Erythroblast (primary cell): ENCODE measurements at regions not wholly inside any gene's neighbourhood (a gene's known extent, or its start where the extent isn't known, plus 50 kb on each side); places are given as distances from the start of the nearest gene placed in this dataset.

Experiments
- GATA1 ChIP-seq: IDR thresholded peaks from 2 replicates; pipeline ENCODE4 v1.6.1; 2011; ENCODE audit warnings: low read depth, mild to moderate bottlenecking, control low read depth, low read length, moderate library complexity
- POLR2A ChIP-seq: IDR thresholded peaks from 2 replicates; pipeline ENCODE4 v1.6.1; 2011; ENCODE audit warnings: mild to moderate bottlenecking, low read length

DNA sequence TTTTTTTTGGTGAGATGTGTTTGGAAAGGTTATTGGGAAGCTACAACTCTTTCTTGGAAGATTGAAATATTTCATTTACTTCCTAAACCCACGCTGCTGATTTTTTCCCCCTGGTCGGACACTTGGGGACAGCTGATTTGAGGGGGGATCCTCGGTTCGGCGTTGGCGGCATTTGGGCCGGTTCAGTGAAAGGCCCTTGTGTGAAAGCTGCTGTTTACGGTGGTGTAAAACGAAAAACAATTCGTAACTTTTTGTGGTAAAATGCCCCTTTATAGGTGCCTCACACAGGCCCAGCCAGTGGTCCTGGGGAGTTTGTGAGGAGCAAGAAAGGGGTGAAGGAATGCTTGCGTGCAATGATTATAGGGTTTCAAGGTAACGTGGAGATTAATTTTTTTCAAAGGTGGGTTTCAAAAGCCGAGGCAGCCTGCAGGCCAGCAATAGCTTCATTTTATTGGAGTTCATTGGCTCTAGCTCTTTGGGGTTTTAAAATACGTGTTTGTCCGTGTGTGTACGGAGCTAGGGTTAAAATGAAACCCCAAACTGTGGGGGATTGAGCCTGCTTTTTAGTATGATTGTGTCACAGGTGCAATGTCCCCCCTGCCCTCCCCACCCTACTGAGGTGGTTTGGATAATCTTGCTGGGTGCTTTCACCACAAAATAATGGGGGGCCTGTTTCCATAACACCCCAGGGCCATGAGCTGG, 77.2 kb upstream of the PPARA start:
- TF ChIP-seq POLR2A (no peak), GATA1 (no peak)
